ENCODE measurements at regions not wholly inside any gene's neighbourhood (a gene's known extent, or its start where the extent isn't known, plus 50 kb on each side); places are given as distances from the start of the nearest gene placed in this dataset.

GRCh38 chr2:12299431-12299830 lies 417.3 kb upstream of the TRIB2 start:
- Histone ChIP-seq H3K9me3 (no peaks in the 10 kb centered on the region), H3K4me3 (no peak overlapping the region), H3K27ac (no peak overlapping the region), H3K36me3 (ENCODE audit: low read depth, missing control alignments) (no peaks in the 10 kb centered on the region), H3K27me3 (no peaks in the 10 kb centered on the region), H3K4me1 (no peaks in the 10 kb centered on the region)
- TF ChIP-seq POLR2A (IDR thresholded peaks at IDR 0.05) (no peak), CTCF (IDR thresholded peaks at IDR 0.05) (no peak)
- no peak for DNase-seq
- 84 to 90% methylated on average over 1 of the region's 1 CpG for WGBS, 2 donors
- intact Hi-C loops (cut with DNase I; ENCODE audit: low total_unique reads) = no loop called here

- intact Hi-C loops (cut with DNase I; ENCODE audit: low total_unique reads) = no loop called here
- TF ChIP-seq POLR2A (IDR thresholded peaks at IDR 0.05) (no peak), CTCF (IDR thresholded peaks at IDR 0.05) (no peak)
- no peaks in the 10 kb centered on the region for H3K4me1 ChIP-seq
- no peaks in the 10 kb centered on the region for H3K27me3 ChIP-seq
- WGBS, 2 donors = 85 to 90% methylated on average over 4 of the region's 4 CpGs
- no peaks in the 10 kb centered on the region for H3K36me3 ChIP-seq (ENCODE audit: low read depth, missing control alignments)
- H3K9me3 ChIP-seq = no peaks in the 10 kb centered on the region
- DNase-seq = no peak
- H3K4me3 ChIP-seq = no peak overlapping the region
- H3K27ac ChIP-seq = no peak overlapping the region
Measured at GRCh38 chr2:12300019-12300602, 416.6 kb upstream of the TRIB2 start.

- no peak for TF ChIP-seq POLR2A (IDR thresholded peaks at IDR 0.05)
- TF ChIP-seq CTCF (IDR thresholded peaks at IDR 0.05) = no peak
- intact Hi-C loops (cut with DNase I; ENCODE audit: low total_unique reads) = no loop called here
- Histone ChIP-seq H3K4me3 (no peak overlapping the region), H3K27me3 (no peaks in the 10 kb centered on the region), H3K9me3 (no peaks in the 10 kb centered on the region), H3K36me3 (ENCODE audit: low read depth, missing control alignments) (no peaks in the 10 kb centered on the region), H3K27ac (no peak overlapping the region), H3K4me1 (no peaks in the 10 kb centered on the region)
- 94 to 95% methylated on average over 5 of the region's 5 CpGs for WGBS, 2 donors
- DNase-seq = no peak
Measured at GRCh38 chr2:12300927-12301326, 415.8 kb upstream of the TRIB2 start.

GRCh38 chr2:12302140-12302539 lies 414.6 kb upstream of the TRIB2 start:
- 95% methylated on average over 2 to 3 of the region's 3 CpGs for WGBS, 2 donors

More at GRCh38 chr2:12302140-12302539, 414.6 kb upstream of the TRIB2 start:
- TF ChIP-seq CTCF (IDR thresholded peaks at IDR 0.05) = no peak
- no peak for TF ChIP-seq POLR2A (IDR thresholded peaks at IDR 0.05)
- Histone ChIP-seq H3K4me3 (no peak overlapping the region), H3K36me3 (ENCODE audit: low read depth, missing control alignments) (no peaks in the 10 kb centered on the region), H3K9me3 (no peaks in the 10 kb centered on the region), H3K27me3 (no peaks in the 10 kb centered on the region), H3K4me1 (no peaks in the 10 kb centered on the region), H3K27ac (no peak overlapping the region)
- no peak for DNase-seq
- intact Hi-C loops (cut with DNase I; ENCODE audit: low total_unique reads) = no loop called here
